ENCODE measurements at regions not wholly inside any gene's neighbourhood (a gene's known extent, or its start where the extent isn't known, plus 50 kb on each side); places are given as distances from the start of the nearest gene placed in this dataset.

- no peaks in the 10 kb centered on the region for H3K27me3 ChIP-seq
- no peak overlapping the region for H3K4me2 ChIP-seq
- no peaks in the 10 kb centered on the region for H4K20me1 ChIP-seq (ENCODE audit: insufficient read depth, poor library complexity, severe bottlenecking)
- DNase-seq (ENCODE audit: low spot score) = no peak
- no peaks in the 10 kb centered on the region for H3K36me3 ChIP-seq (replicated peaks; ENCODE audit: insufficient read depth, low read depth)
- H3K9me2 ChIP-seq (replicated peaks; ENCODE audit: insufficient read depth) = no peaks in the 10 kb centered on the region
- TF ChIP-seq CTCF (IDR thresholded peaks at IDR 0.05; ENCODE audit: poor library complexity) = no peak
- TF ChIP-seq EZH2 (IDR thresholded peaks at IDR 0.05; ENCODE audit: borderline replicate concordance) = no peak
- H3K4me1 ChIP-seq (ENCODE audit: insufficient read depth) = no peaks in the 10 kb centered on the region
- no peak overlapping the region for H3K4me3 ChIP-seq
- no peak overlapping the region for H3K27ac ChIP-seq
- H2AFZ ChIP-seq = no peak overlapping the region
- no peaks in the 10 kb centered on the region for H3K79me2 ChIP-seq
- no peaks in the 10 kb centered on the region for H3K9me3 ChIP-seq (ENCODE audit: low read depth)
Observed at GRCh38 chr7:126178865-126179264, 1073.9 kb downstream of the GRM8 start.

GRCh38 chr7:126177782-126178181 lies 1075.0 kb downstream of the GRM8 start:
- Histone ChIP-seq H3K4me2 (no peak overlapping the region), H2AFZ (no peak overlapping the region), H3K4me1 (ENCODE audit: insufficient read depth) (no peaks in the 10 kb centered on the region), H3K9me3 (ENCODE audit: low read depth) (no peaks in the 10 kb centered on the region), H3K27me3 (no peaks in the 10 kb centered on the region), H3K9me2 (replicated peaks; ENCODE audit: insufficient read depth) (no peaks in the 10 kb centered on the region), H3K36me3 (replicated peaks; ENCODE audit: insufficient read depth, low read depth) (no peaks in the 10 kb centered on the region), H3K79me2 (no peaks in the 10 kb centered on the region), H3K4me3 (no peak overlapping the region), H3K27ac (no peak overlapping the region), H4K20me1 (ENCODE audit: insufficient read depth, poor library complexity, severe bottlenecking) (no peaks in the 10 kb centered on the region)
- 82% methylated on average over 1 of the region's 1 CpG for WGBS (ENCODE audit: low lambda C conversion rate, missing lambda C conversion rate)
- TF ChIP-seq CTCF (IDR thresholded peaks at IDR 0.05; ENCODE audit: poor library complexity) (no peak), EZH2phosphoT487 (IDR thresholded peaks at IDR 0.05; ENCODE audit: low read depth, severe bottlenecking, unreplicated experiment) (no peak), EZH2 (IDR thresholded peaks at IDR 0.05; ENCODE audit: borderline replicate concordance) (no peak)
- DNase-seq (ENCODE audit: low spot score) = no peak

- Histone ChIP-seq H3K27me3 (no peaks in the 10 kb centered on the region), H3K9me3 (ENCODE audit: low read depth) (no peaks in the 10 kb centered on the region), H3K9me2 (replicated peaks; ENCODE audit: insufficient read depth) (no peaks in the 10 kb centered on the region), H3K79me2 (no peaks in the 10 kb centered on the region), H3K4me1 (ENCODE audit: insufficient read depth) (no peaks in the 10 kb centered on the region), H3K36me3 (replicated peaks; ENCODE audit: insufficient read depth, low read depth) (no peaks in the 10 kb centered on the region), H3K4me2 (no peak overlapping the region), H3K4me3 (no peak overlapping the region), H4K20me1 (ENCODE audit: insufficient read depth, poor library complexity, severe bottlenecking) (no peaks in the 10 kb centered on the region), H3K27ac (no peak overlapping the region), H2AFZ (no peak overlapping the region)
- DNase-seq (ENCODE audit: low spot score) = no peak
- TF ChIP-seq EZH2phosphoT487 (IDR thresholded peaks at IDR 0.05; ENCODE audit: low read depth, severe bottlenecking, unreplicated experiment) = no peak
- TF ChIP-seq CTCF (IDR thresholded peaks at IDR 0.05; ENCODE audit: poor library complexity) = no peak
- TF ChIP-seq EZH2 (IDR thresholded peaks at IDR 0.05; ENCODE audit: borderline replicate concordance) = no peak
- WGBS (ENCODE audit: low lambda C conversion rate, missing lambda C conversion rate) = 91% methylated on average over 2 of the region's 2 CpGs
Observed at GRCh38 chr7:126166645-126167044, 1086.1 kb downstream of the GRM8 start.

- H3K79me2 ChIP-seq = no peaks in the 10 kb centered on the region
- H3K36me3 ChIP-seq (replicated peaks; ENCODE audit: insufficient read depth, low read depth) = no peaks in the 10 kb centered on the region
- H2AFZ ChIP-seq = no peak overlapping the region
- no peaks in the 10 kb centered on the region for H3K9me3 ChIP-seq (ENCODE audit: low read depth)
- no peaks in the 10 kb centered on the region for H3K27me3 ChIP-seq
- H3K9me2 ChIP-seq (replicated peaks; ENCODE audit: insufficient read depth) = no peaks in the 10 kb centered on the region
- TF ChIP-seq EZH2 (IDR thresholded peaks at IDR 0.05; ENCODE audit: borderline replicate concordance) = no peak
- TF ChIP-seq CTCF (IDR thresholded peaks at IDR 0.05; ENCODE audit: poor library complexity) = no peak
- TF ChIP-seq EZH2phosphoT487 (IDR thresholded peaks at IDR 0.05; ENCODE audit: low read depth, severe bottlenecking, unreplicated experiment) = no peak
- 76% methylated on average over 1 of the region's 1 CpG for WGBS (ENCODE audit: low lambda C conversion rate, missing lambda C conversion rate)
- no peak overlapping the region for H3K4me3 ChIP-seq
- no peak for DNase-seq (ENCODE audit: low spot score)
- no peaks in the 10 kb centered on the region for H4K20me1 ChIP-seq (ENCODE audit: insufficient read depth, poor library complexity, severe bottlenecking)
- no peaks in the 10 kb centered on the region for H3K4me1 ChIP-seq (ENCODE audit: insufficient read depth)
- H3K27ac ChIP-seq = no peak overlapping the region
- H3K4me2 ChIP-seq = no peak overlapping the region
Observed at GRCh38 chr7:126163647-126164046, 1089.1 kb downstream of the GRM8 start.

Data from hepatocyte (in vitro differentiated cells).